BLaER1 (cell line): ENCODE measurements at regions not wholly inside any gene's neighbourhood (a gene's known extent, or its start where the extent isn't known, plus 50 kb on each side); places are given as distances from the start of the nearest gene placed in this dataset.

Source experiments
- H3K27ac ChIP-seq: shearing (Covaris generic); formaldehyde crosslinking; 2 replicates; pipeline ENCODE4 v1.8.1; 2022
- H3K27me3 ChIP-seq: shearing (Covaris generic); formaldehyde crosslinking; 2 replicates; pipeline ENCODE4 v1.8.1; 2022
- H3K36me3 ChIP-seq: shearing (Covaris generic); formaldehyde crosslinking; 2 replicates; pipeline ENCODE4 v1.8.1; 2022
- H3K4me1 ChIP-seq: shearing (Covaris generic); formaldehyde crosslinking; 2 replicates; pipeline ENCODE4 v1.8.1; 2022
- H3K4me2 ChIP-seq: shearing (Covaris generic); formaldehyde crosslinking; 2 replicates; pipeline ENCODE4 v1.8.1; 2022
- H3K4me3 ChIP-seq: shearing (Covaris generic); formaldehyde crosslinking; 2 replicates; pipeline ENCODE4 v1.8.1; 2022
- H3K9ac ChIP-seq: shearing (Covaris generic); formaldehyde crosslinking; 2 replicates; pipeline ENCODE4 v1.8.1; 2022
- H3K9me3 ChIP-seq: shearing (Covaris generic); formaldehyde crosslinking; 2 replicates; pipeline ENCODE4 v1.8.1; 2022
- H4K20me1 ChIP-seq: shearing (Covaris generic); formaldehyde crosslinking; 2 replicates; pipeline ENCODE4 v1.8.1; 2022
- Cebpa-rat ChIP-seq: shearing (Covaris generic); IDR thresholded peaks from 2 replicates; pipeline ENCODE4 v1.8.1; 2022

- Histone ChIP-seq H3K9ac (no peak overlapping the region), H3K9me3 (peaks cover 3% of the 10 kb centered on the region), H3K4me1 (peaks cover 20% of the 10 kb centered on the region), H3K4me2 (peak overlapping the region; percentile 25), H3K36me3 (no peaks in the 10 kb centered on the region), H3K4me3 (no peak overlapping the region), H3K27me3 (no peaks in the 10 kb centered on the region), H3K27ac (no peak overlapping the region), H4K20me1 (no peaks in the 10 kb centered on the region)
- TF ChIP-seq Cebpa-rat, result no peak
Observed at GRCh38 chr1:108067884-108068540, 103.0 kb upstream of the VAV3 start.

- no peaks in the 10 kb centered on the region for H3K36me3 ChIP-seq
- no peak for TF ChIP-seq Cebpa-rat
- no peaks in the 10 kb centered on the region for H4K20me1 ChIP-seq
- no peak overlapping the region for H3K4me2 ChIP-seq
- H3K9ac ChIP-seq, result no peak overlapping the region
- H3K9me3 ChIP-seq, result peaks cover 15% of the 10 kb centered on the region
- peaks cover 20% of the 10 kb centered on the region for H3K4me1 ChIP-seq
- no peak overlapping the region for H3K27ac ChIP-seq
- H3K4me3 ChIP-seq, result no peak overlapping the region
- H3K27me3 ChIP-seq, result no peaks in the 10 kb centered on the region
Observed at GRCh38 chr1:108066808-108067207, 101.8 kb upstream of the VAV3 start.

DNA sequence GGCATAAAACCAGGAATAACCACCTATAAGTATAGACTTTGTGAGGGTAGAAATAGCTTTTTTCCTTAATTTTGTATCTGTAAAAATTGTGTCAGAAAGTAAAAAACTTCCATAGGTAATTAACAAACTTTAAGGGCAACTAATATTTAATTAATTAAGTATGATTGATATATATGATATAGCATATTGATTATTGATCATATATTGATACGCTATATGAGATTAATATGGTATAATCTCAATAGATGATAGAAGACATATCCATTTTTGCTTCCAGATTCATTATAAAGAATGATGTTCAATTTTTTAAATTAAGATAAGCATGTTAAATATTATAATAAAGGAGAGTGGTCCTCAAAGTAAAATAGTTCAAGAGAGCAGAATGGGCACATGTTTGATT, 99.3 kb upstream of the VAV3 start:
- no peak for TF ChIP-seq Cebpa-rat
- H3K27ac ChIP-seq, result no peak overlapping the region
- no peak overlapping the region for H3K4me2 ChIP-seq
- no peak overlapping the region for H3K4me3 ChIP-seq
- peaks cover 29% of the 10 kb centered on the region for H3K9me3 ChIP-seq
- H3K9ac ChIP-seq, result no peak overlapping the region
- no peaks in the 10 kb centered on the region for H3K36me3 ChIP-seq
- no peaks in the 10 kb centered on the region for H3K27me3 ChIP-seq
- peaks cover 20% of the 10 kb centered on the region for H3K4me1 ChIP-seq
- H4K20me1 ChIP-seq, result no peaks in the 10 kb centered on the region

GRCh38 chr1:108063703-108064102, 98.7 kb upstream of the VAV3 start:
- Histone ChIP-seq H3K9me3 (peaks cover 35% of the 10 kb centered on the region), H3K4me3 (no peak overlapping the region), H3K27ac (no peak overlapping the region), H3K36me3 (no peaks in the 10 kb centered on the region), H3K27me3 (no peaks in the 10 kb centered on the region), H3K4me2 (peak overlapping the region; percentile 47), H3K9ac (no peak overlapping the region), H3K4me1 (peaks cover 20% of the 10 kb centered on the region), H4K20me1 (no peaks in the 10 kb centered on the region)
- TF ChIP-seq Cebpa-rat, result no peak

DNA sequence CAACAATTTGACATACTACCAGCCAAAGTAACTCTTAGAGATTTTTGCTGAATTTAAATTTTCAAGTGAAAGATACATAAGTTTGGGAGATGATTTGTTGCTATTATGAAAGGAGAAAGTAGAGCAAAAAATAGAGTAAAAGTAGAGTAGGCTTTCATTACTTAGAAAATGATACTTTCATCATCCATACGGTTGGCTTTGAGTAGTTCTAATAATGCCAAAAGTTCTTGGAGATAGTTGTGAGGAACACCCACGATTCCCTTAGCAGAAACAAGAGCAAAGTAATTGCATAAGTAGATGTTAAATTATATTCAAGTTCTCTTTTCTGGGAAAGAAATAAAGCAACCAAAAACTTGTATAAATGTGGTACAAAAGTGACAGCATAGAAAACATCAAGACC, 95.0 kb upstream of the VAV3 start:
- Histone ChIP-seq H3K4me3 (no peak overlapping the region), H3K9ac (no peak overlapping the region), H3K27ac (no peak overlapping the region), H3K9me3 (peaks cover 51% of the 10 kb centered on the region), H4K20me1 (no peaks in the 10 kb centered on the region), H3K4me2 (no peak overlapping the region), H3K36me3 (no peaks in the 10 kb centered on the region), H3K27me3 (no peaks in the 10 kb centered on the region), H3K4me1 (peaks cover 37% of the 10 kb centered on the region)
- TF ChIP-seq Cebpa-rat, result no peak

DNA sequence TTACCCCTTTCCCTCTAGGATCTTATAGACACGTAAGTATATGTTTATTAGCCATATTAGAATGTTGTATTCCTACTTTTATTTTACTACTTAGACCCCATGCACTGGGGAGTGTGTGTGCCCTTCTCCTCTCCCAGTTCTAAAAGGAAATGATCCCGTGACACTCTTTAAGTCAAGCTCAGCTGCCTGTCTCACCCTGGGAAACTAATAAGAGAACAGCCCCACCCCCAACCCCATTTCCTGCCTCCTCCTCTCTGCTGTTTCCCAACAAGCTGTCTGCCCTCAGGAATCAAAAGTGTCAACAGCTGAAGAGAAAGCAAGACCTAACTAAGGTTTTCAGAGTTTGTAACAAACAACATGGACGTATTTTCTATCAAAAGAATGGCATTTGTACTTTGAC, 92.6 kb upstream of the VAV3 start:
- H3K36me3 ChIP-seq, result no peaks in the 10 kb centered on the region
- H4K20me1 ChIP-seq, result no peaks in the 10 kb centered on the region
- H3K27me3 ChIP-seq, result no peaks in the 10 kb centered on the region
- H3K4me3 ChIP-seq, result no peak overlapping the region
- peak overlapping the region; percentile 56 for H3K4me2 ChIP-seq
- H3K9me3 ChIP-seq, result peaks cover 45% of the 10 kb centered on the region
- TF ChIP-seq Cebpa-rat, result no peak
- peak overlapping the region; percentile 57 for H3K27ac ChIP-seq
- H3K4me1 ChIP-seq, result peaks cover 53% of the 10 kb centered on the region
- H3K9ac ChIP-seq, result no peak overlapping the region

- no peaks in the 10 kb centered on the region for H3K27me3 ChIP-seq
- no peak overlapping the region for H3K4me3 ChIP-seq
- no peak overlapping the region for H3K9ac ChIP-seq
- no peak overlapping the region for H3K27ac ChIP-seq
- no peaks in the 10 kb centered on the region for H4K20me1 ChIP-seq
- TF ChIP-seq Cebpa-rat, result no peak
- H3K9me3 ChIP-seq, result peaks cover 35% of the 10 kb centered on the region
- no peak overlapping the region for H3K4me2 ChIP-seq
- peaks cover 63% of the 10 kb centered on the region for H3K4me1 ChIP-seq
- no peaks in the 10 kb centered on the region for H3K36me3 ChIP-seq
Observed at GRCh38 chr1:108056436-108056990, 91.5 kb upstream of the VAV3 start.

DNA sequence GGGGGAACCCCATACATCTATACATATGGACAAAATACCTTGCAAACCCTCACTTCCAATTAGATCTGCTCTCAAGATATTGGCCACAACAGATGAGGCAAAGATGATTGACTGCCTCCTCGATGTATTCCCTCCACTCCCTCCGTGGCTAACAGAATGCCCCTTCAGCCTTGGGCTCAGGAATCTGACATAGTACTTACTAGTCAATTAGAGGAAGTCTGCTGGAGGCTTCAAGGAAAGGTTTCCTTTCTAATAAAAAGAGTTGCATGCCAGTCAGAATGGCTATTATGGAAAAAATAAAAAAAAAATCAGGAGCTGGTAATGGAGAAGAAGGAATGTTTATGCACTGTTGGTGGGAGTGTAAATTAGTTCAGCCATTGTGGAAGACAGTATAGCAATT, 90.4 kb upstream of the VAV3 start:
- no peak for TF ChIP-seq Cebpa-rat
- no peak overlapping the region for H3K4me3 ChIP-seq
- H3K4me2 ChIP-seq, result 0 out of 2 replicates have a peak overlapping the region, but pooled peaks have one; percentile 79
- H3K9ac ChIP-seq, result no peak overlapping the region
- no peaks in the 10 kb centered on the region for H3K27me3 ChIP-seq
- peaks cover 29% of the 10 kb centered on the region for H3K9me3 ChIP-seq
- peak overlapping the region; percentile 23; the same call in 1 of the 2 replicates for H3K27ac ChIP-seq
- no peaks in the 10 kb centered on the region for H3K36me3 ChIP-seq
- peaks cover 74% of the 10 kb centered on the region for H3K4me1 ChIP-seq
- no peaks in the 10 kb centered on the region for H4K20me1 ChIP-seq

DNA sequence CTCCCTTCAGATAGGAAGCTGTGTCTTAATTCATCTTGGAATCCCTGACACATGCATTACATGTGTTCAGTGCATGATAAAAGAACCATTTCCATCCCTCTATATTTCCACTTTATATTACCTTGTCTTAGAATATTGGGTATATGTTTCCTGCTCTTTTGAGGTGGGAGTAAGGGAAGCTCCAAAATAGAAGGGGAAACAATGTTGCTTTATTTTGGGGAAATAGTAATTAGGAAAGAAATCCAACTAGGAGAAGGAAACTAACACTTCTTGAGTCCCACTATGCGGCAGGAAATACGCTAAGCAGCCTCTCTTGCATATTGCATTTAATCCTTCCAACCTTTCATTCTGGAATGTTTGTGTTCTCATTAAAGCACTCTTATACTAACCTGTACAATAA, 89.4 kb upstream of the VAV3 start:
- no peak overlapping the region for H3K4me3 ChIP-seq
- peaks cover 25% of the 10 kb centered on the region for H3K9me3 ChIP-seq
- H3K9ac ChIP-seq, result no peak overlapping the region
- H3K4me1 ChIP-seq, result peaks cover 84% of the 10 kb centered on the region
- no peak for TF ChIP-seq Cebpa-rat
- no peaks in the 10 kb centered on the region for H3K27me3 ChIP-seq
- no peaks in the 10 kb centered on the region for H4K20me1 ChIP-seq
- H3K4me2 ChIP-seq, result peak overlapping the region; percentile 79
- no peaks in the 10 kb centered on the region for H3K36me3 ChIP-seq
- H3K27ac ChIP-seq, result peak overlapping the region; percentile 91

GRCh38 chr1:108053270-108054013, 88.5 kb upstream of the VAV3 start:
- Histone ChIP-seq H3K4me1 (peaks cover 94% of the 10 kb centered on the region), H3K4me3 (peak overlapping the region; percentile 29; the same call in 1 of the 2 replicates), H4K20me1 (no peaks in the 10 kb centered on the region), H3K36me3 (no peaks in the 10 kb centered on the region; the same call in 1 of the 2 replicates), H3K9me3 (peaks cover 25% of the 10 kb centered on the region), H3K27me3 (no peaks in the 10 kb centered on the region), H3K9ac (peak overlapping the region; percentile 77; the same call in 1 of the 2 replicates), H3K4me2 (peak overlapping the region; percentile 79), H3K27ac (peak overlapping the region; percentile 91)
- no peak for TF ChIP-seq Cebpa-rat
